GM10266 (cell line): ENCODE measurements at regions not wholly inside any gene's neighbourhood (a gene's known extent, or its start where the extent isn't known, plus 50 kb on each side); places are given as distances from the start of the nearest gene placed in this dataset.
"Not testable (repeated sequence)": the region's sequence is repeated elsewhere in the genome, so short reads cannot be mapped to it uniquely, and the experiment has no call there.

Experiments used
- DNase-seq: peaks from one replicate; pipeline ENCODE4 v3.0.0; 2012; ENCODE audit errors: extremely low spot score
- TF ChIP-seq, protein P1 (sequence below): IDR thresholded peaks from 2 replicates; pipeline ENCODE4 v1.5.1; 2012; ENCODE audit warnings: mild to moderate bottlenecking, low read depth; ENCODE audit not compliant: control insufficient read depth, insufficient read depth; ENCODE audit errors: missing control alignments

DNA sequence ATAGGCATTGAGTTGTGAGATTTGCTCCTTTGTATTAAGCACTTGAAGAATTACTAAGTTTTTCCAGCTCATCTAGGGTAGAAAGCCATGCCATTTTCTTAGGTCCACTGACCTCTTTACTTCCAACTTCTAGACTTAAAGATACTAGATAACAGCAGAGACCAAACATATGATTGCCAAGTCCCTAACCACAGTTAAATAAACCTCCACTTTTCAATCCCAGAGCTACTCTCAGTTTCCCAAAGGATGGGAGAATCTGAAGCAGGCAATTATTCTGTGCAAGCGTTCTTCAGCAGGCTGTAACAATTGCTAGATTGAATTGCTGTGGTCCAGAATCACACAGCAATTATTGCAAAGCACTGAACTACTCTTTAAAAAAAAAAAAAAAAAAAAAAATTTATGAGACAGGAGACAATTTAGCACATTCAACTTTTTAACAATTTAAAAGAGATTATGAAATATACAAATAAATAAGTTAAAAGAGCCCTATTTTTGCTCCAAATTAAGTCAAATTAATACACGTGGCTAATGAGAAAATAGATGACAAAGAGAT lies 104.0 kb upstream of the PRSS16 start:
- no peak for DNase-seq
- TF ChIP-seq, protein P1, sequence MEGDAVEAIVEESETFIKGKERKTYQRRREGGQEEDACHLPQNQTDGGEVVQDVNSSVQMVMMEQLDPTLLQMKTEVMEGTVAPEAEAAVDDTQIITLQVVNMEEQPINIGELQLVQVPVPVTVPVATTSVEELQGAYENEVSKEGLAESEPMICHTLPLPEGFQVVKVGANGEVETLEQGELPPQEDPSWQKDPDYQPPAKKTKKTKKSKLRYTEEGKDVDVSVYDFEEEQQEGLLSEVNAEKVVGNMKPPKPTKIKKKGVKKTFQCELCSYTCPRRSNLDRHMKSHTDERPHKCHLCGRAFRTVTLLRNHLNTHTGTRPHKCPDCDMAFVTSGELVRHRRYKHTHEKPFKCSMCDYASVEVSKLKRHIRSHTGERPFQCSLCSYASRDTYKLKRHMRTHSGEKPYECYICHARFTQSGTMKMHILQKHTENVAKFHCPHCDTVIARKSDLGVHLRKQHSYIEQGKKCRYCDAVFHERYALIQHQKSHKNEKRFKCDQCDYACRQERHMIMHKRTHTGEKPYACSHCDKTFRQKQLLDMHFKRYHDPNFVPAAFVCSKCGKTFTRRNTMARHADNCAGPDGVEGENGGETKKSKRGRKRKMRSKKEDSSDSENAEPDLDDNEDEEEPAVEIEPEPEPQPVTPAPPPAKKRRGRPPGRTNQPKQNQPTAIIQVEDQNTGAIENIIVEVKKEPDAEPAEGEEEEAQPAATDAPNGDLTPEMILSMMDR = no peak

DNA sequence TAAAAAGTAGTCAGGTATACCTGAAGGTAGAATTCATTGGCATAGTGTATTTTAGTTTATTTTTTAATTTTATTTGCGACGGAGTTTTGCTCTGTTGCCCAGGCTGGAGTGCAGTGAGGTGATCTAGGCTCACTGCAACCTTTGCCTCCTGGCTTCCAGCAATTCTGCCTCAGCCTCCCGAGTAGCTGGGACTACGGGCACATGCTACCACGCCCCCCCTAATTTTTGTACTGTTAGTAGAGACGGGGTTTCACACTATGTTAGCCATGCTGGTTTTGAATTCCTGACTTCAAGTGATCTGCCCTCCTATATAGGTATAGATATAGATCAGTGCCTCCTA lies 102.8 kb upstream of the PRSS16 start:
- DNase-seq = no peak
- TF ChIP-seq, protein P1 = no peak

DNA sequence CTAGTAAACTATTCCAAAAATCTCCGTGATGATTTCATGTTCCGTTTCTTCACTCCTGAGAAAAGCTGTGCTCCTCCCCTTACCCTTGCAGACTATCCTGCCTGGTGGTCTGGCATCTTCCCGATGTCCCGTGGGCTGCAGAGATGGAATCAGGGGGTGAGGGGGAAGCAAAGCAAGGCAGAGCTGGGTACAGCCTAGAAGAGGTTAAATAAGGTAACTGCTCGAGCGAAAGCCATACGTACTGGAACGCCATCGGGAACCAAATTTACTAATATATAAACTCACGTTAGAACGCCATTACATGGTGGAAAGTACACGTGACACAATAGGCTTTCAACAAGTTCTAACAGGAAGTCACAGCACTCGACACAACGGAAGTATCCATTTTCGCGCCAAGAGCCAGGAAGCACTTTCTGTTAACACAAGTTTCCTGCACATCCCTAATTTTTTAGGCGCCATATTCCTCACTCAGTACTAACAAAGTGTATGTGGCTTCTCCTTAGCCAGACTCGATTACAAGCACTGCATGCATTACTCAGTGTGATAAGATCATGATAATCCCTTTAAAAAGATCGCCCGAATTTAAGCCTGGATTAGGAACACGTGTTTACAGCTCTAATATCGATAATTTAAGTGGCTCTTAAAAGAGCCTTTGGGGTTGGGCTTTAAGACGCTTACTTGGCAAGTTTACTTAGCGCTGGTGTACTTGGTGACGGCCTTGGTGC lies 101.6 kb upstream of the PRSS16 start:
- DNase-seq = no peak
- TF ChIP-seq, protein P1 = no peak

DNA sequence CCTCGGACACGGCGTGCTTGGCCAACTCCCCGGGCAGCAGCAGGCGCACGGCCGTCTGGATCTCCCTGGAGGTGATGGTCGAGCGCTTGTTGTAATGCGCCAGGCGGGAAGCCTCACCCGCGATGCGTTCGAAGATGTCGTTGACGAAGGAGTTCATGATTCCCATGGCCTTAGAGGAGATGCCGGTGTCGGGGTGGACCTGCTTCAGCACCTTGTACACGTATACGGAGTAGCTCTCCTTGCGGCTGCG lies 101.1 kb upstream of the PRSS16 start:
- not testable (repeated sequence) for DNase-seq

DNA sequence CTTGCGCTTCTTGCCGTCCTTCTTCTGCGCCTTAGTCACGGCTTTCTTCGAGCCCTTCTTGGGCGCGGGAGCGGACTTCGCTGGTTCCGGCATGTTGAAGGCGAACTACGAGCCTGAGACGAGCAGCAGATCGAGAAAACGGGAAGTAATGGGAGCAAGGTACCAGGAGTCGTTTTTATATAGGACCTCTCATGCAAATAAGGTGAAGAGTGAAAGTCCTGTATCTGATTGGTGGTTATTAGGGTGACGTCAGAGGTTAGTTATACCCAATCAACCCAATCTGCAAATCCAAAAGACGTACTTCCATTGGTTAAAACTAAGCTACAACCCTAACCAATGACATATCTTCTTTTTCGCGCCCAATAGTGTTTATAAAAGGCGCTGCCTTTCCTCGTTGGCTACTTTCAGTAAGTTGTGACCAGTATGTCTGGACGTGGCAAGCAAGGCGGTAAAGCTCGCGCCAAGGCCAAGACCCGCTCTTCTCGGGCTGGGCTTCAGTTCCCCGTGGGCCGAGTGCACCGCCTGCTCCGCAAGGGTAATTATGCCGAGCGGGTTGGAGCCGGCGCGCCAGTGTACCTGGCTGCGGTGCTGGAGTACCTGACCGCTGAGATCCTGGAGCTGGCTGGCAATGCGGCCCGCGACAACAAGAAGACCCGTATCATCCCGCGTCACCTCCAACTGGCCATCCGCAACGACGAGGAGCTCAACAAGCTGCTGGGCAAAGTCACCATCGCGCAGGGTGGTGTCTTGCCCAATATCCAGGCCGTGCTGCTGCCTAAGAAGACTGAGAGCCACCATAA lies 100.6 kb upstream of the PRSS16 start:
- TF ChIP-seq, protein P1 = no peak
- DNase-seq = peak; percentile 87

DNA sequence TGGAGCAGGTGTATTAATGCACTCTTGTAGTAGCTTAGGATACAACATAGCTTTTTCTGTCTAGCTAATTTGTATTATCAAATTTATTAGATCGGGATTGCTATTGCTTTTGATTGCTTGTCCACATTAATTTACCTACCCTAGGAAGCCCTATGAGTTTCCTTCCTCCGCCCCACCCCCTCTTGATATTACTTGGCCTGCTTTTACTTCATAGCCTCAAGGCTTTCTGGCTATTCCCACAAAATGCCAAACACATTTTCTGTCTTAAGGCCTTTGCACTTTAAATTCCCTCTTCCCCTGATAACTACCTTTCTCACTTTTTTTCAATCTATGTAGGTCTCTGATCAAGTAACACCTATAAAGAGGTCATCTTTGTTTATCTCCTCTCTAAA lies 99.1 kb upstream of the PRSS16 start:
- no peak for DNase-seq
- TF ChIP-seq, protein P1 = no peak

DNA sequence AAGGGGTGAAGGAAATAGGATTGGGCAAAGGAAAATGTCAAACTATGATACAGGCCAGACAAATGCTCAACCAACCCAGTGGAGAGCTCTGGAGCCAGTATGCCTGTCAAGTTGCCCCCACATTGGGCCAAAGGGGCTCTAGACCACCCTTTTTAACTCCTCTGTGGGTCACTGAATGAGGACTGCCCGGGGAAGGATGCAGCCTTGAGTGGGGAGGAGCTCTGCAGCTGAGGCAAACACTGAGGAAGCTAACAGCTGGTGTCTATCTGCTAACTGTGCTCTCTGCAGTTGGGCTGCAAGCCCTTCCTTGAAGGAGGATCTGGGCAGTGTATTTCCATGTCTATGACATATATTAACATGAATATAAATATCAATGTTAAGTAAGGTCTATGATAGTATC lies 98.4 kb upstream of the PRSS16 start:
- no peak for DNase-seq
- TF ChIP-seq, protein P1 = no peak
